PC-9 (cell line): ENCODE measurements at regions not wholly inside any gene's neighbourhood (a gene's known extent, or its start where the extent isn't known, plus 50 kb on each side); places are given as distances from the start of the nearest gene placed in this dataset.

Experiments
- EZH2 ChIP-seq: fragments of 200-600 bp; sonication (generic); IDR thresholded peaks from 2 replicates; pipeline ENCODE4 v1.8.0; 2017; ENCODE audit warnings: antibody characterized with exemption, low read depth
- TF ChIP-seq, protein P1 (sequence below): fragments of 200-600 bp; sonication (generic); conservative IDR thresholded peaks from 2 replicates; pipeline ENCODE4 v1.6.1; 2017; ENCODE audit warnings: mixed run types, antibody characterized with exemption, mild to moderate bottlenecking, moderate library complexity

- TF ChIP-seq, protein P1, sequence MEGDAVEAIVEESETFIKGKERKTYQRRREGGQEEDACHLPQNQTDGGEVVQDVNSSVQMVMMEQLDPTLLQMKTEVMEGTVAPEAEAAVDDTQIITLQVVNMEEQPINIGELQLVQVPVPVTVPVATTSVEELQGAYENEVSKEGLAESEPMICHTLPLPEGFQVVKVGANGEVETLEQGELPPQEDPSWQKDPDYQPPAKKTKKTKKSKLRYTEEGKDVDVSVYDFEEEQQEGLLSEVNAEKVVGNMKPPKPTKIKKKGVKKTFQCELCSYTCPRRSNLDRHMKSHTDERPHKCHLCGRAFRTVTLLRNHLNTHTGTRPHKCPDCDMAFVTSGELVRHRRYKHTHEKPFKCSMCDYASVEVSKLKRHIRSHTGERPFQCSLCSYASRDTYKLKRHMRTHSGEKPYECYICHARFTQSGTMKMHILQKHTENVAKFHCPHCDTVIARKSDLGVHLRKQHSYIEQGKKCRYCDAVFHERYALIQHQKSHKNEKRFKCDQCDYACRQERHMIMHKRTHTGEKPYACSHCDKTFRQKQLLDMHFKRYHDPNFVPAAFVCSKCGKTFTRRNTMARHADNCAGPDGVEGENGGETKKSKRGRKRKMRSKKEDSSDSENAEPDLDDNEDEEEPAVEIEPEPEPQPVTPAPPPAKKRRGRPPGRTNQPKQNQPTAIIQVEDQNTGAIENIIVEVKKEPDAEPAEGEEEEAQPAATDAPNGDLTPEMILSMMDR = no peak
- no peak for TF ChIP-seq EZH2
Measured at GRCh38 chr18:51250458-51251024, 53.1 kb upstream of the MEX3C start.
